Kidney (tissue), 13 donors: ENCODE measurements at regions not wholly inside any gene's neighbourhood (a gene's known extent, or its start where the extent isn't known, plus 50 kb on each side); places are given as distances from the start of the nearest gene placed in this dataset.

ENCODE experiments used
- DNase-seq, 5 donors: peaks; one replicate each; pipeline ENCODE4 v3.0.0-alpha.2; 2013 to 2020
- FAIRE-seq: peaks from 2 replicates; lab custom pipeline; 2012; peaks lifted over from hg19 to GRCh38; lab: Jason Lieb, UNC
- H3K27ac ChIP-seq, 2 donors: one replicate each; pipeline ENCODE4 v1.7.0; 2013; ENCODE audit warnings: low read depth in 2 of 2, low read length in 2 of 2, inconsistent platforms in 1 of 2
- H3K27me3 ChIP-seq: one replicate; pipeline ENCODE4 v1.7.1; 2013; ENCODE audit warnings: low read length, inconsistent platforms; ENCODE audit not compliant: control insufficient read depth, insufficient read depth
- H3K36me3 ChIP-seq, 3 donors: one replicate each; pipeline versions ENCODE4 v1.7.0 to v1.7.1; 2013; ENCODE audit warnings: low read length in 3 of 3, control low read depth in 1 of 3, inconsistent platforms in 1 of 3; ENCODE audit not compliant: insufficient read depth in 3 of 3, control insufficient read depth in 2 of 3
- H3K4me1 ChIP-seq, 3 donors: one replicate each; pipeline versions ENCODE4 v1.7.0 to v1.7.1; 2013; ENCODE audit warnings: low read length in 3 of 3, inconsistent platforms in 1 of 3, low read depth in 1 of 3; ENCODE audit not compliant: control insufficient read depth in 2 of 3, insufficient read depth in 2 of 3
- H3K4me3 ChIP-seq, 3 donors: one replicate each; pipeline versions ENCODE4 v1.7.0 to v1.8.1; 2013; ENCODE audit warnings: low read length in 3 of 3, control low read depth in 1 of 3, inconsistent platforms in 1 of 3
- H3K9ac ChIP-seq, 3 donors: one replicate each; pipeline versions ENCODE4 v1.7.0 to v1.7.1; 2013; ENCODE audit warnings: low read length in 3 of 3, control low read depth in 1 of 3, inconsistent platforms in 1 of 3
- H3K9me3 ChIP-seq, 3 donors: one replicate each; pipeline versions ENCODE4 v1.7.0 to v1.7.1; 2013; ENCODE audit warnings: low read length in 3 of 3, control low read depth in 1 of 3, inconsistent platforms in 1 of 3; ENCODE audit not compliant: control insufficient read depth in 2 of 3, insufficient read depth in 1 of 3
- CTCF ChIP-seq: IDR thresholded peaks from 3 replicates; pipeline ENCODE4 v1.5.1; 2012; ENCODE audit warnings: mild to moderate bottlenecking, moderate library complexity, borderline replicate concordance; ENCODE audit not compliant: insufficient read depth; ENCODE audit errors: extremely low read depth
- intact Hi-C: fragments of 100-400 bp; cut with DNase I; formaldehyde crosslinking; loops from one replicate; pipeline ENCODE4 v1.11.1; 2022
- donor health status: control.
- donor health status: control.
- donor health status: control.
- donor health status: control.
- donor health status: control.
- donor health status: DM: yes; HTN: yes; CAD: no.
- donor health status: Normal renal cell carcinoma (clear cell type).

GRCh38 chr22:49659924-49660315, 167.8 kb downstream of the BRD1 start:
- Histone ChIP-seq H3K9me3 (no peaks in the 10 kb centered on the region), H3K36me3 (no peaks in the 10 kb centered on the region), H3K9ac (no peak overlapping the region), H3K4me3 (no peak overlapping the region), H3K4me1 (no peaks in the 10 kb centered on the region), H3K27ac (no peak overlapping the region), H3K27me3 (no peaks in the 10 kb centered on the region)
- no peak for TF ChIP-seq CTCF
- no peak for FAIRE-seq
- peak in 1 of 5 donors; percentile 34 for DNase-seq
- intact Hi-C loops: no loop called here

GRCh38 chr22:49659281-49659923, 168.3 kb downstream of the BRD1 start:
- no peaks in the 10 kb centered on the region for H3K27me3 ChIP-seq
- H3K36me3 ChIP-seq: no peaks in the 10 kb centered on the region
- H3K9me3 ChIP-seq: no peaks in the 10 kb centered on the region
- FAIRE-seq (no peak), DNase-seq (peak in 2 of 5 donors; percentile 43 to 55)
- intact Hi-C loops: no loop called here
- H3K9ac ChIP-seq: no peak overlapping the region
- H3K27ac ChIP-seq: peak overlapping the region in 1 of 2 donors; percentile 34
- TF ChIP-seq CTCF: no peak
- no peak overlapping the region for H3K4me3 ChIP-seq
- no peaks in the 10 kb centered on the region for H3K4me1 ChIP-seq

GRCh38 chr22:49658902-49659280, 168.8 kb downstream of the BRD1 start:
- H3K27me3 ChIP-seq: no peaks in the 10 kb centered on the region
- no peaks in the 10 kb centered on the region for H3K4me1 ChIP-seq
- no peak for TF ChIP-seq CTCF
- no peak overlapping the region for H3K4me3 ChIP-seq
- intact Hi-C loops: no loop called here
- no peak overlapping the region for H3K9ac ChIP-seq
- H3K36me3 ChIP-seq: no peaks in the 10 kb centered on the region
- peak; percentile 10 to 75 (median 52) for DNase-seq
- no peaks in the 10 kb centered on the region for H3K9me3 ChIP-seq
- no peak for FAIRE-seq
- H3K27ac ChIP-seq: no peak overlapping the region

GRCh38 chr22:49657974-49658590, 169.6 kb downstream of the BRD1 start:
- H3K4me3 ChIP-seq: no peak overlapping the region
- H3K9ac ChIP-seq: no peak overlapping the region
- no peaks in the 10 kb centered on the region for H3K9me3 ChIP-seq
- H3K36me3 ChIP-seq: no peaks in the 10 kb centered on the region
- intact Hi-C loops: no loop called here
- FAIRE-seq (no peak), DNase-seq (peak in 2 of 5 donors; percentile 30 to 59)
- no peak for TF ChIP-seq CTCF
- H3K4me1 ChIP-seq: no peaks in the 10 kb centered on the region
- H3K27me3 ChIP-seq: no peaks in the 10 kb centered on the region
- peak overlapping the region; percentile 30 to 32 for H3K27ac ChIP-seq
